Aorta (tissue), 5 donors: ENCODE measurements at regions not wholly inside any gene's neighbourhood (a gene's known extent, or its start where the extent isn't known, plus 50 kb on each side); places are given as distances from the start of the nearest gene placed in this dataset.
"Not testable (repeated sequence)": the region's sequence is repeated elsewhere in the genome, so short reads cannot be mapped to it uniquely, and the experiment has no call there.

Experiments used
- ATAC-seq: fragments of 200-7000 bp; cut with Tn5 transposase; one replicate; pipeline ENCODE4 v1.9.1; 2022; ENCODE audit warnings: moderate library complexity; ENCODE audit not compliant: low FRiP score
- DNase-seq, 2 donors: peaks; one replicate each; pipeline ENCODE4 v3.0.0-alpha.2; 2020
- H3K27ac ChIP-seq, 2 donors: one replicate each; pipeline ENCODE4 v1.5.1; 2013; ENCODE audit warnings: low read length in 2 of 2, mild to moderate bottlenecking in 2 of 2, moderate library complexity in 2 of 2, control low read depth in 1 of 2, inconsistent platforms in 1 of 2, low read depth in 1 of 2
- H3K27me3 ChIP-seq, 2 donors: one replicate each; pipeline ENCODE4 v1.6.1; 2013; ENCODE audit warnings: control low read depth in 1 of 2, low read length in 1 of 2, mild to moderate bottlenecking in 1 of 2, moderate library complexity in 1 of 2; ENCODE audit not compliant: insufficient read depth in 2 of 2, control insufficient read depth in 1 of 2
- H3K36me3 ChIP-seq, 2 donors: one replicate each; pipeline ENCODE4 v1.6.1; 2013; ENCODE audit warnings: control low read depth in 1 of 2, low read length in 1 of 2, mild to moderate bottlenecking in 1 of 2; ENCODE audit not compliant: insufficient read depth in 2 of 2, control insufficient read depth in 1 of 2
- H3K4me1 ChIP-seq, 2 donors: one replicate each; pipeline ENCODE4 v1.6.1; 2013; ENCODE audit warnings: low read length in 2 of 2, control low read depth in 1 of 2, mild to moderate bottlenecking in 1 of 2, moderate library complexity in 1 of 2; ENCODE audit not compliant: insufficient read depth in 2 of 2, control insufficient read depth in 1 of 2
- H3K4me3 ChIP-seq, 2 donors: one replicate each; pipeline ENCODE4 v1.5.1; 2013; ENCODE audit warnings: low read length in 2 of 2, control low read depth in 1 of 2, mild to moderate bottlenecking in 1 of 2
- H3K9me3 ChIP-seq: one replicate; pipeline ENCODE4 v1.6.1; 2013; ENCODE audit warnings: mild to moderate bottlenecking, low read length; ENCODE audit not compliant: control insufficient read depth
- WGBS, 2 donors: extraction: QIAGEN DNeasy Blood & Tissue Kit; methylation state at CpG; one replicate each; pipeline ENCODE4 v1.1.7; 2013; 5-methylcytosine and 5-hydroxymethylcytosine counted together
- intact Hi-C, 2 donors: fragments of 100-400 bp; cut with DNase I; formaldehyde crosslinking; loops; one replicate each; pipeline versions ENCODE4 v1.14.2 to v1.15.0; 2022
- donor health status: healthy with polysubstance abuse.
- donor health status: Bipolar disorder and iron deficiency.
- donor health status: DM: no; HTN: no; CAD: no.
- donor health status: DM: no; HTN: no; CAD: no.
- donor health status: DM: yes; HTN: yes; CAD: no.

DNA sequence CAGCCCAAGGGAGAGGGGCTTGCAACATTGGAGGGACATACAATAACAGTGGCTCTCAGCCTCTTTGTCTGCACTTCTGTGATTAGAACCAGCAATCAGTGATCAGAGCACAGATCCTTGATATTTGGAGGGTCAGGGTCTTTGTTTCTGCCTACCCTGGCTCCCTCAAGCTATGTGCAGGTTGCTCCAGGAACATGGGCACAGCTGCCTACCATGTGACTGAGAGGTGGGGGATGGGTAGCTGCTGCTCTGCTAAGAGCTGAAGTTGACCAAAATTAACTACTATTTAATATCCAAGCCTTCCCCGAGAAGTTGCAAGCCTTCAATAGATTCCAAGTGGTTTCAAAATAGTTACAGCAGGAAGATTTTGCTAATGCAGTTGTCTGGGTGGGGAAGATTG, 202.6 kb downstream of the ZIC5 start:
- WGBS, 2 donors: 34 to 54% methylated on average over 1 of the region's 1 CpG
- ATAC-seq (no peak), DNase-seq (no peak)
- Histone ChIP-seq H3K9me3 (peaks cover 8% of the 10 kb centered on the region), H3K27ac (no peak overlapping the region), H3K27me3 (peaks cover 0 to 2% of the 10 kb centered on the region in 2 donors), H3K36me3 (no peaks in the 10 kb centered on the region), H3K4me1 (no peaks in the 10 kb centered on the region), H3K4me3 (no peak overlapping the region)
- intact Hi-C loops: no loop called here

- Histone ChIP-seq H3K9me3 (peaks cover 8% of the 10 kb centered on the region), H3K4me1 (no peaks in the 10 kb centered on the region), H3K4me3 (no peak overlapping the region), H3K27ac (no peak overlapping the region), H3K27me3 (peaks cover 0 to 2% of the 10 kb centered on the region in 2 donors), H3K36me3 (no peaks in the 10 kb centered on the region)
- DNase-seq (no peak), ATAC-seq (no peak)
- intact Hi-C loops: no loop called here
- 31 to 39% methylated on average over 2 of the region's 2 CpGs for WGBS, 2 donors
Measured at GRCh38 chr13:99766641-99767045, 204.9 kb downstream of the ZIC5 start.

DNA sequence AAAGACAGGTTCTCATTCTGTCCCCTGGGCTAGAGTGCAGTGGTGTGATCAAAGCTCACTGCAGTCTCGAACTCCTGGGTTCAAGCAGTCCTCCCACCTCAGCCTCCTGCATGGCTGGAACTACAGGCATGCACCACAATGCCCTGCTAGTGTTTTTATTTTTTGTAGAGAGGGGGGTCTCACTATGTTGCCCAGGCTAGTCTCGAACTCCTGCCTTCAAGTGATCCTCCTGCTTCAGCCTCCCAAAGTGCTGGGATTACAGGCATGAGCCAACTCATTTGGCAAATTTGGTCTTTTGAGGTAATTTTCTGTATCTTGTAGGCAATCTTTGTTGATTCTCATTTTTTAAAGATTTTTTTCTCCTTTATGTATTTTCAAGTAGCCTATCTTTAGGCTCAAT, 205.7 kb downstream of the ZIC5 start:
- Histone ChIP-seq H3K9me3 (peaks cover 8% of the 10 kb centered on the region), H3K36me3 (no peaks in the 10 kb centered on the region)
- intact Hi-C loops: no loop called here

DNA sequence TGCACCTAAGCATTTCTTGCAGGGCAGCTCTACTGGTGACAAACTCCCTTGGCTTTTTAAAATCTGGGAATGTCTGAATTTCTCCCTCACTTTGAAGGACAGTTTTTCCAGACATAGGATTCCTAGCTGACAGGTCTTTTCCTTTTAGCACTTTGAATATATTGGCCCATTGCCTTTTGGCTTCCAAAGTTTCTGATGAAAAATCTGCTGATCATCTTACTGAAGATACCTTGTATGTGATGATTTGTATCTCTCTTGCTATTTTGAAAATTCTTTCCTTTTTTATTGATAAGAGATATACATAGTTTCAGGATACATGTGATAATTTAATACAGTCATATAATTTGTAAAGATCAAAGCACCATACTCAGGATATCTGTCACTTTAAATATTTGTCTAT, 211.1 kb downstream of the ZIC5 start:
- Histone ChIP-seq H3K27ac (no peak overlapping the region), H3K4me1 (no peaks in the 10 kb centered on the region), H3K4me3 (no peak overlapping the region), H3K9me3 (peaks cover 5% of the 10 kb centered on the region), H3K27me3 (no peaks in the 10 kb centered on the region), H3K36me3 (no peaks in the 10 kb centered on the region)
- no peak for DNase-seq
- ATAC-seq: no peak
- intact Hi-C loops: no loop called here

More for the DNA sequence above, 205.7 kb downstream of the ZIC5 start:
- peaks cover 0 to 2% of the 10 kb centered on the region in 2 donors for H3K27me3 ChIP-seq
- H3K4me1 ChIP-seq: no peaks in the 10 kb centered on the region
- H3K27ac ChIP-seq: no peak overlapping the region
- ATAC-seq: no peak
- 84 to 94% methylated on average over 2 of the region's 2 CpGs for WGBS, 2 donors
- no peak for DNase-seq
- H3K4me3 ChIP-seq: no peak overlapping the region

GRCh38 chr13:99759163-99759552, 212.4 kb downstream of the ZIC5 start:
- H3K4me1 ChIP-seq: no peaks in the 10 kb centered on the region
- intact Hi-C loops: no loop called here
- 97 to 99% methylated on average over 2 of the region's 2 CpGs for WGBS, 2 donors
- no peak for DNase-seq
- no peaks in the 10 kb centered on the region for H3K9me3 ChIP-seq
- H3K4me3 ChIP-seq: no peak overlapping the region
- no peak overlapping the region for H3K27ac ChIP-seq
- H3K27me3 ChIP-seq: no peaks in the 10 kb centered on the region
- no peak for ATAC-seq
- no peaks in the 10 kb centered on the region for H3K36me3 ChIP-seq

- no peak for ATAC-seq
- WGBS, 2 donors: 76 to 78% methylated on average over 6 of the region's 6 CpGs
- no peaks in the 10 kb centered on the region for H3K36me3 ChIP-seq
- no peaks in the 10 kb centered on the region for H3K27me3 ChIP-seq
- DNase-seq: no peak
- no peak overlapping the region for H3K4me3 ChIP-seq
- intact Hi-C loops: no loop called here
- H3K9me3 ChIP-seq: no peaks in the 10 kb centered on the region
- no peak overlapping the region for H3K27ac ChIP-seq
- no peaks in the 10 kb centered on the region for H3K4me1 ChIP-seq
Measured at GRCh38 chr13:99758460-99759162, 213.0 kb downstream of the ZIC5 start.

DNA sequence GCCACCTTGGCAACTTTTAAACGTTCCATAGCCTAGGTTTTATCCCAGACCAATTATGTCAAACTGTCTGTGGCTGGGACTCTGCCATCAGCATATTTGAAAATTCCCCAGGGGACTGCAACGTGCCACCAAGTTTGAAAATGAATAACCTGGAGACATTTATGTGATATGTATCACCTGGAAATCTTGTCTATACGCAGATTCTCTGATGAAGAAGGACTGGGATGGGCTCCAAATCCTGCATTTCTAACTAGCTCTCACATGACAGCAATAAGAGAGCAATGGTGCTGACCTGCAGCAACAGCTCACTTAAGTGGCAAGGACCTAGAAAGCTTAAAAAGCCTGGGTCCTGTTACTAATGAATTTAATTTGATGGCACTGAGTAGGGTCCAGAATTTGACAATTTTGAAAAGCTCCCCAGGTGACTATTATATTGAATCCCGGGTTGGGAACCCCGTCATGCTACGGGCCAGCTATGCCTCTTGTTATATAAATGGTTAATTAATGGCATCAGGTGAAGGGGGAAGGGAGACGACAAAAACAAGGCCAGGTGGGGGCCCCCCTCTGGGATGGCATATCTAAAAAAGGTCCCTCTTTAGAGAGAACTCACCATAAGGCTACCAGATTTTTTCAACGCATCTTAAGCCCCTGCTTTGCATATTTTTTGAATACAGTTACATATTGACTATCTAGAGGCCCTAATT, 213.7 kb downstream of the ZIC5 start:
- no peaks in the 10 kb centered on the region for H3K27me3 ChIP-seq
- ATAC-seq (no peak), DNase-seq (no peak)
- no peaks in the 10 kb centered on the region for H3K4me1 ChIP-seq
- H3K36me3 ChIP-seq: no peaks in the 10 kb centered on the region
- WGBS, 2 donors: 76 to 78% methylated on average over 8 of the region's 8 CpGs
- no peak overlapping the region for H3K27ac ChIP-seq
- no peaks in the 10 kb centered on the region for H3K9me3 ChIP-seq
- H3K4me3 ChIP-seq: no peak overlapping the region
- intact Hi-C loops: no loop called here

DNA sequence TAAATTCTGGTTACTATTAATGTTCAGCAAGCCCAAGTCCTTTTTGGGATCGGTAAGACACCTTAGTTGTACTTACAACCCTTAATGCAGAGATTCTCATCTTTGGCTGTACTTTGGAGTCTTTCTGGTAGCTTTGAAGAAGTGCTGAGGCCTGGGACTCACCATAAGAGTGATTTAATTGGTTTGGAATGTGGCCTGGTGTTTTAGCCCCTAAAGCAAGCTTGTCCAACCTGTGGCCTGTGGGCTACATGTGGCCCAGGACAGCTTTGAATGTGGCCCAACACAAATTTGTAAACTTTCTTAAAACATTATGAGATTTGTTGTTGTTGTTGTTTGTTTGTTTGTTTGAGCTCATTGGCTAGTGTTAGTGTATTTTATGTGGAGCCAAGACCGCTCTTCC, 215.3 kb downstream of the ZIC5 start:
- H3K36me3 ChIP-seq: no peaks in the 10 kb centered on the region
- DNase-seq (no peak), ATAC-seq (no peak)
- no peak overlapping the region for H3K4me3 ChIP-seq
- H3K27me3 ChIP-seq: no peaks in the 10 kb centered on the region
- no peaks in the 10 kb centered on the region for H3K4me1 ChIP-seq
- H3K27ac ChIP-seq: no peak overlapping the region
- intact Hi-C loops: no loop called here
- no peaks in the 10 kb centered on the region for H3K9me3 ChIP-seq
- WGBS, 2 donors: 96 to 97% methylated on average over 2 of the region's 2 CpGs

GRCh38 chr13:99754750-99755149, 216.8 kb downstream of the ZIC5 start:
- H3K27me3 ChIP-seq, H3K4me1 ChIP-seq, H3K4me3 ChIP-seq, H3K27ac ChIP-seq, DNase-seq, ATAC-seq, H3K9me3 ChIP-seq, H3K36me3 ChIP-seq, intact Hi-C loops: not testable (repeated sequence)
- WGBS, 2 donors: 96% methylated on average over 18 of the region's 18 CpGs
